ENCODE measurements at regions not wholly inside any gene's neighbourhood (a gene's known extent, or its start where the extent isn't known, plus 50 kb on each side); places are given as distances from the start of the nearest gene placed in this dataset.

DNA sequence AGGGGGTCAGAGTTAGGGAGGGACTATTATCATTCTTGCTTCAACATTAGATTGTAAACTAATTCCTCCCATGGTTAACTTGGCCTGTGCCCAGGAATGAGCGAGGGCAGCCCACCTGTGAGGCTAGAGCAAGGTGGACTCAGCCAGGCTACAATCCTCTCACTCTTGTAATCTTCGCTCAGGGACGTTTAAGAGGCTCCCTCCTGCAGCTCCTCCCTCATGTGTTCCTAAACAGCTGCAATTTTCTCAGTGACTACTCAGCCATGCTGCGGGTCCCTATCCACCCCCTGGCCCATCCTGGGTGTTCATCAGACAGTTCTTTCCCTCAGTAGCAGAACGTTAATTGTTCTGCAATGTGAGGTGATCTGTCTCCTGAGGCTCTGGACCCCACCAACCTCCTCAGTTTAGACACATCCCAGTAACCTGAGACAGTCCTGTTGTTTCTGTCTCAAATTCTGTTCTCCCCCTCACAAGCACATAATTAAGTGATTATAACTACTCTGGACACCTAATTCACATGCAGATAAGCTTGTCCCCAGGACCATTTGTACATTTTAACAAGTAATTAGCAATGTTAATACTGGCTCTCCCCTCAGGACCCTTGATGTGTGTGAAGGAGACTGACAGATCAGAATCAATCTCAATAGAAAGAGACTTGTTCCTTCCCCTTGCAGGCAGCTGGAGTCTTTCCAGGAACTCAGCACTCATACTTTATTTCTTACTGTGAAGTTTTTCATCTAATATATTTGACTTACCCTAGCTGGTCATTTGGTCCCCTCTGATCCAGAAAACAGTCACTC is 337.2 kb upstream of the B3GAT1 start:
- TF ChIP-seq, protein P1, sequence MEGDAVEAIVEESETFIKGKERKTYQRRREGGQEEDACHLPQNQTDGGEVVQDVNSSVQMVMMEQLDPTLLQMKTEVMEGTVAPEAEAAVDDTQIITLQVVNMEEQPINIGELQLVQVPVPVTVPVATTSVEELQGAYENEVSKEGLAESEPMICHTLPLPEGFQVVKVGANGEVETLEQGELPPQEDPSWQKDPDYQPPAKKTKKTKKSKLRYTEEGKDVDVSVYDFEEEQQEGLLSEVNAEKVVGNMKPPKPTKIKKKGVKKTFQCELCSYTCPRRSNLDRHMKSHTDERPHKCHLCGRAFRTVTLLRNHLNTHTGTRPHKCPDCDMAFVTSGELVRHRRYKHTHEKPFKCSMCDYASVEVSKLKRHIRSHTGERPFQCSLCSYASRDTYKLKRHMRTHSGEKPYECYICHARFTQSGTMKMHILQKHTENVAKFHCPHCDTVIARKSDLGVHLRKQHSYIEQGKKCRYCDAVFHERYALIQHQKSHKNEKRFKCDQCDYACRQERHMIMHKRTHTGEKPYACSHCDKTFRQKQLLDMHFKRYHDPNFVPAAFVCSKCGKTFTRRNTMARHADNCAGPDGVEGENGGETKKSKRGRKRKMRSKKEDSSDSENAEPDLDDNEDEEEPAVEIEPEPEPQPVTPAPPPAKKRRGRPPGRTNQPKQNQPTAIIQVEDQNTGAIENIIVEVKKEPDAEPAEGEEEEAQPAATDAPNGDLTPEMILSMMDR (IDR thresholded peaks at IDR 0.05), result no peak
- TF ChIP-seq POLR2A (IDR thresholded peaks at IDR 0.05), result no peak

Measured in lower leg skin (tissue), 3 donors.